ENCODE measurements at regions not wholly inside any gene's neighbourhood (a gene's known extent, or its start where the extent isn't known, plus 50 kb on each side); places are given as distances from the start of the nearest gene placed in this dataset.

DNA sequence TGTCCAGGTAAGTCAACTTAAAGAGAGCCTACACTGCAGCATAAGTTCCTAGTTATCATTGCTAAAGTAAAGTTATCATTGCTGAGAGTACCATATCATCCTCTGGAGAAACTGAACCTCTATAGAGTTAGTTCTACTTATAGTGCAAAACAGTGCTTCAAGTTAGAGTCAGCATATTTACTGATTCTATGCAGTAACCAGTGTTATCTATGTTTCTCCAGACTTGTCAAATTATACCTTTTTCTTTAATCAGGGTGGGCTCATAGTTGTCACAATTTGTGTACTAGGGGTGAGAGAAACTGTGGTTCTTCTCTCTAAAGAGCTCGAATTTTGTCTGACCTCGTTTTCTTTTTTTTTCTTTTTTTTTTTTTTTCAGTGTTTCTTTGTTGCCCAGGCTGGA is 79.6 kb downstream of the ANXA2R start:
- TF ChIP-seq POLR2A (IDR thresholded peaks at IDR 0.05) (no peak), EP300 (IDR thresholded peaks at IDR 0.05) (no peak), POLR2AphosphoS5 (IDR thresholded peaks at IDR 0.05) (no peak)
- TF ChIP-seq, protein P1, sequence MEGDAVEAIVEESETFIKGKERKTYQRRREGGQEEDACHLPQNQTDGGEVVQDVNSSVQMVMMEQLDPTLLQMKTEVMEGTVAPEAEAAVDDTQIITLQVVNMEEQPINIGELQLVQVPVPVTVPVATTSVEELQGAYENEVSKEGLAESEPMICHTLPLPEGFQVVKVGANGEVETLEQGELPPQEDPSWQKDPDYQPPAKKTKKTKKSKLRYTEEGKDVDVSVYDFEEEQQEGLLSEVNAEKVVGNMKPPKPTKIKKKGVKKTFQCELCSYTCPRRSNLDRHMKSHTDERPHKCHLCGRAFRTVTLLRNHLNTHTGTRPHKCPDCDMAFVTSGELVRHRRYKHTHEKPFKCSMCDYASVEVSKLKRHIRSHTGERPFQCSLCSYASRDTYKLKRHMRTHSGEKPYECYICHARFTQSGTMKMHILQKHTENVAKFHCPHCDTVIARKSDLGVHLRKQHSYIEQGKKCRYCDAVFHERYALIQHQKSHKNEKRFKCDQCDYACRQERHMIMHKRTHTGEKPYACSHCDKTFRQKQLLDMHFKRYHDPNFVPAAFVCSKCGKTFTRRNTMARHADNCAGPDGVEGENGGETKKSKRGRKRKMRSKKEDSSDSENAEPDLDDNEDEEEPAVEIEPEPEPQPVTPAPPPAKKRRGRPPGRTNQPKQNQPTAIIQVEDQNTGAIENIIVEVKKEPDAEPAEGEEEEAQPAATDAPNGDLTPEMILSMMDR (IDR thresholded peaks at IDR 0.05), result no peak
